HL-60 (cell line): ENCODE measurements at regions not wholly inside any gene's neighbourhood (a gene's known extent, or its start where the extent isn't known, plus 50 kb on each side); places are given as distances from the start of the nearest gene placed in this dataset.

Experiments
- DNase-seq, 2 experiments: peaks; one replicate each; pipeline ENCODE4 v3.0.0-alpha.2; 2010 to 2020; ENCODE audit warnings: low read depth in 1 of 2, low spot score in 1 of 2
- H3K27ac ChIP-seq: fragments of 250-450 bp; sonication (Bioruptor Pico); replicated peaks from 2 replicates; pipeline ENCODE4 v1.5.1; 2020; ENCODE audit warnings: mild to moderate bottlenecking, moderate library complexity
- H3K27me3 ChIP-seq: fragments of 250-450 bp; sonication (Bioruptor Pico); 2 replicates; pipeline ENCODE4 v1.5.1; 2021; ENCODE audit warnings: mild to moderate bottlenecking, moderate library complexity; ENCODE audit not compliant: insufficient read depth, poor library complexity, severe bottlenecking
- H3K4me3 ChIP-seq: replicated peaks from 2 replicates; pipeline ENCODE4 v1.5.1; 2011; ENCODE audit warnings: mild to moderate bottlenecking, control low read depth, low read length; ENCODE audit not compliant: insufficient read depth
- CTCF ChIP-seq: IDR thresholded peaks from one replicate; pipeline ENCODE4 v1.5.1; 2011; ENCODE audit warnings: low read length, control low read depth, inconsistent platforms; ENCODE audit not compliant: insufficient read depth
- GABPA ChIP-seq: IDR thresholded peaks from 2 replicates; pipeline ENCODE4 v1.6.1; 2012; ENCODE audit warnings: low read depth
- POLR2AphosphoS5 ChIP-seq: IDR thresholded peaks from 2 replicates; pipeline ENCODE4 v1.6.1; 2012; ENCODE audit warnings: low read depth
- SPI1 ChIP-seq: IDR thresholded peaks from 2 replicates; pipeline ENCODE4 v1.6.1; 2012; ENCODE audit warnings: low read depth, mild to moderate bottlenecking, borderline replicate concordance
- TF ChIP-seq, protein P1 (sequence below): IDR thresholded peaks from 2 replicates; pipeline ENCODE4 v1.6.1; 2012; ENCODE audit warnings: low read depth; ENCODE audit not compliant: insufficient replicate concordance

DNA sequence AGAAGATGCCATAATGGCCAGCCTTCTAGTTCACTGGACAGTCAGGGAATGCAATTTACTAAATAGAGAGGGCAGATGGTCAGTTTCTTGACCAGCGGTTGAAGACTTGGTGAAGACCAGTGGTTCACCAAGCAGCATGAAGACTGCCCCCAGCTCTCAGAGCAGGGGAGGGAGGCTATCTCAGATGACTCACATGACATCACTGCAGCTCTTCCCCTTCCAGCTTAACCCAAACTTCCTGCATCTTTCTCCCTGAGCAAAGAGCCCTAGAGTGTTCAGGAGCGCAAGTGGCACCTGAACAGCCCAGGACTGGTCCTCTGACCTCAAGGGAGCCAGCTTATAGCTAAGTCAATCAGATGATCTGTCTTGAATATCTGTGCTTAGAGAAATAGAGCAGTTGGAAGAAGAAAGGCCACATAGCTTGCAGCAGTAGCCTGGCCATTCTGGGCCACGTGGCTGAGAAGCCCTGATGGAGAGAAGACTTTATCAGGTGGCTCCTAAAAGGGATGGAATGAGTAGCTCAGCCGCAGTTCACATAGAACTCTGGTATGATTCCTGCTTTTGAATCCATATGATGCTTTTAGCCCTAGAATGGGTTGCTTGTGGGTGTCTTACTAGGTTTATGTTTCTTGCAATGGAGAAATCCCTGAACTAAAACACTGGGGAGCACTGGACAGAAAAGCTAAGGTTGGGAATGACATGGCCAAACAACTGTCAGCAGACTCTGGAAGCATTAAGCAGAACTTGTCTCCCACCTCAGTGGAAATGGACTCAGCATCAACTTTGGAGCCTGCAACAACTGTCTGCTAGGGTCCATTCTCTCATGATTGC lies 392.1 kb upstream of the CCL2 start:
- Histone ChIP-seq H3K27me3 (no peaks in the 10 kb centered on the region), H3K27ac (no peak overlapping the region), H3K4me3 (no peak overlapping the region)
- no peak for DNase-seq
- TF ChIP-seq, protein P1, sequence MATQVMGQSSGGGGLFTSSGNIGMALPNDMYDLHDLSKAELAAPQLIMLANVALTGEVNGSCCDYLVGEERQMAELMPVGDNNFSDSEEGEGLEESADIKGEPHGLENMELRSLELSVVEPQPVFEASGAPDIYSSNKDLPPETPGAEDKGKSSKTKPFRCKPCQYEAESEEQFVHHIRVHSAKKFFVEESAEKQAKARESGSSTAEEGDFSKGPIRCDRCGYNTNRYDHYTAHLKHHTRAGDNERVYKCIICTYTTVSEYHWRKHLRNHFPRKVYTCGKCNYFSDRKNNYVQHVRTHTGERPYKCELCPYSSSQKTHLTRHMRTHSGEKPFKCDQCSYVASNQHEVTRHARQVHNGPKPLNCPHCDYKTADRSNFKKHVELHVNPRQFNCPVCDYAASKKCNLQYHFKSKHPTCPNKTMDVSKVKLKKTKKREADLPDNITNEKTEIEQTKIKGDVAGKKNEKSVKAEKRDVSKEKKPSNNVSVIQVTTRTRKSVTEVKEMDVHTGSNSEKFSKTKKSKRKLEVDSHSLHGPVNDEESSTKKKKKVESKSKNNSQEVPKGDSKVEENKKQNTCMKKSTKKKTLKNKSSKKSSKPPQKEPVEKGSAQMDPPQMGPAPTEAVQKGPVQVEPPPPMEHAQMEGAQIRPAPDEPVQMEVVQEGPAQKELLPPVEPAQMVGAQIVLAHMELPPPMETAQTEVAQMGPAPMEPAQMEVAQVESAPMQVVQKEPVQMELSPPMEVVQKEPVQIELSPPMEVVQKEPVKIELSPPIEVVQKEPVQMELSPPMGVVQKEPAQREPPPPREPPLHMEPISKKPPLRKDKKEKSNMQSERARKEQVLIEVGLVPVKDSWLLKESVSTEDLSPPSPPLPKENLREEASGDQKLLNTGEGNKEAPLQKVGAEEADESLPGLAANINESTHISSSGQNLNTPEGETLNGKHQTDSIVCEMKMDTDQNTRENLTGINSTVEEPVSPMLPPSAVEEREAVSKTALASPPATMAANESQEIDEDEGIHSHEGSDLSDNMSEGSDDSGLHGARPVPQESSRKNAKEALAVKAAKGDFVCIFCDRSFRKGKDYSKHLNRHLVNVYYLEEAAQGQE = no peak
- no peak for TF ChIP-seq CTCF
- TF ChIP-seq GABPA = no peak
- TF ChIP-seq SPI1 = no peak
- no peak for TF ChIP-seq POLR2AphosphoS5

DNA sequence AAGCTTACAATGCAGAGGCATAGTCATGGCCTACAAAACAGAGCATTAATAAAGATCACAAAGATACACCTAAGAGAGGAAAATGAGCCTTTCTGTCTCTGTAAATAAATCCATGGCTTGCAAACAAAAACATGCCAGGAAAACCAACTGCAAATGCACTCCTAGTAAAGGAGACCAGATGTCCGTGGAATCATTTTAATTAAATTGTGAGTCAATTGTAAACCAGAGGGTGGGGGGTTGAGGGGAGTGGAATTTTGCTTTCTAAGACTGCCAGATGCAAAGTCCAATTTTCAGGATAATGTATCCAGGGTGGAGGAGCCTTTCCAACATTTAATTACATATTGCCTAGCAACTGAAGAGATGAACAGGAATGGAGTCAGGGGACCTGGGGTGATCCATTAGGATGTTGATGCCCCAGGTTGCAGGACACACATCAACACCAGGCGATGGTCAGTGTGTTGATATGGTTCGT lies 390.3 kb upstream of the CCL2 start:
- H3K27me3 ChIP-seq = no peaks in the 10 kb centered on the region
- TF ChIP-seq, protein P1 = no peak
- TF ChIP-seq POLR2AphosphoS5 (no peak), CTCF (no peak), SPI1 (no peak), GABPA (no peak)
- no peak overlapping the region for H3K27ac ChIP-seq
- no peak overlapping the region for H3K4me3 ChIP-seq
- no peak for DNase-seq

- no peak for TF ChIP-seq SPI1
- TF ChIP-seq, protein P1 = no peak
- TF ChIP-seq POLR2AphosphoS5 = no peak
- no peak for TF ChIP-seq GABPA
- Histone ChIP-seq H3K27me3 (no peaks in the 10 kb centered on the region), H3K27ac (no peak overlapping the region), H3K4me3 (no peak overlapping the region)
- DNase-seq = no peak
Observed at GRCh38 chr17:33868899-33869298, 386.2 kb upstream of the CCL2 start.
